Breast epithelium (tissue), 4 donors: ENCODE measurements at regions not wholly inside any gene's neighbourhood (a gene's known extent, or its start where the extent isn't known, plus 50 kb on each side); places are given as distances from the start of the nearest gene placed in this dataset.

ENCODE experiments used
- DNase-seq, 2 donors: peaks; one replicate each; pipeline ENCODE4 v3.0.0-alpha.2; 2019; ENCODE audit warnings: low spot score in 2 of 2
- H3K27ac ChIP-seq, 2 donors: fragments of 200-600 bp; sonication (generic) in 1 of 2; one replicate each; pipeline ENCODE4 v1.5.1; 2016 to 2019; ENCODE audit warnings: mild to moderate bottlenecking in 1 of 2
- H3K27me3 ChIP-seq, 2 donors: fragments of 200-600 bp; sonication (generic) in 1 of 2; one replicate each; pipeline versions ENCODE4 v1.5.1 to v1.6.0; 2017 to 2019; ENCODE audit warnings: control low read depth in 1 of 2, mild to moderate bottlenecking in 1 of 2
- H3K36me3 ChIP-seq: fragments of 200-600 bp; one replicate; pipeline ENCODE4 v1.5.1; 2019
- H3K4me1 ChIP-seq, 2 donors: fragments of 200-600 bp; sonication (generic); one replicate each; pipeline ENCODE4 v1.5.1; 2016 to 2019; ENCODE audit warnings: control low read depth in 1 of 2
- H3K4me3 ChIP-seq, 3 donors: fragments of 200-600 bp; sonication (generic); 1 replicate in 2 of 3; 2 replicates in 1 of 3; pipeline ENCODE4 v1.5.1; 2016 to 2019; ENCODE audit warnings: mild to moderate bottlenecking in 3 of 3, moderate library complexity in 2 of 3
- H3K9me3 ChIP-seq, 2 donors: fragments of 200-600 bp; sonication (generic) in 1 of 2; one replicate each; pipeline ENCODE4 v1.5.1; 2016 to 2019; ENCODE audit warnings: control low read depth in 1 of 2
- POLR2A ChIP-seq: fragments of 450-650 bp; IDR thresholded peaks from one replicate; pipeline ENCODE4 v1.6.1; 2016; ENCODE audit warnings: antibody characterized with exemption, mild to moderate bottlenecking, moderate library complexity
- POLR2AphosphoS5 ChIP-seq, 3 donors: sonication (generic); formaldehyde crosslinking; IDR thresholded peaks; one replicate each; pipeline ENCODE4 v1.6.1; 2017; ENCODE audit warnings: antibody characterized with exemption in 3 of 3
- intact Hi-C: fragments of 100-400 bp; cut with DNase I; formaldehyde crosslinking; loops from one replicate; pipeline ENCODE4 v1.15.1; 2023; ENCODE audit warnings: low total_unique reads
- TF ChIP-seq, protein P1 (sequence below), 3 donors: fragments of 450-650 bp; IDR thresholded peaks; one replicate each; pipeline ENCODE4 v1.5.1; 2016 to 2017; ENCODE audit warnings: antibody characterized with exemption in 3 of 3, mild to moderate bottlenecking in 3 of 3, moderate library complexity in 3 of 3

DNA sequence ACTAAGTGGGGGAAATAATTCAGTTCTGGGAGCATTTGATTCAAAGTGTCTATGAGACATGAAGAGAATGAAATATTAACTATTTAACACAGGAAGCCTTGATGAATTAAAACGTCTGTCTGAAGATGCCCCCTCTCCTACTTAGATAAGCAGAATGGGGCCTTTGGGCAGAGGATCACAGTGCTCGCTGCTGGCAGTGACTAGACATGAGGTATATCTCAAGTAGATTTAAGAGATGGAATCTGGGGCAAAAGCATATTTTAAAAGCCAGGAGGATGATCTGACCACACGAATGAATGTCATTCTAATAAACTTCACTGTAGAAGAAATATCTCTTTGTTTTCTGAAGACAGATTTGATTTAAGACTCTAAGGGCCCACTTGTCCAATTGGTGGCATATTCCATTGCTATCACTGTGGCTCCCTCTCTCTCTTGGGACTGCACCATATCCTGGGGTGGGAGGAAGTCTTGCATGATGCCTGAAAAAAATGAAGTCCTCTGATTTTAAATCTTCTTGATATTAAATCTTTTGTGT is 254.0 kb downstream of the MAN2A1 start:
- no peak for DNase-seq
- no peak for TF ChIP-seq POLR2A
- Histone ChIP-seq H3K36me3 (no peaks in the 10 kb centered on the region), H3K27ac (no peak overlapping the region), H3K4me3 (no peak overlapping the region), H3K9me3 (peaks cover 0 to 6% of the 10 kb centered on the region in 2 donors), H3K4me1 (no peaks in the 10 kb centered on the region), H3K27me3 (no peaks in the 10 kb centered on the region)
- intact Hi-C loops: no loop called here

DNA sequence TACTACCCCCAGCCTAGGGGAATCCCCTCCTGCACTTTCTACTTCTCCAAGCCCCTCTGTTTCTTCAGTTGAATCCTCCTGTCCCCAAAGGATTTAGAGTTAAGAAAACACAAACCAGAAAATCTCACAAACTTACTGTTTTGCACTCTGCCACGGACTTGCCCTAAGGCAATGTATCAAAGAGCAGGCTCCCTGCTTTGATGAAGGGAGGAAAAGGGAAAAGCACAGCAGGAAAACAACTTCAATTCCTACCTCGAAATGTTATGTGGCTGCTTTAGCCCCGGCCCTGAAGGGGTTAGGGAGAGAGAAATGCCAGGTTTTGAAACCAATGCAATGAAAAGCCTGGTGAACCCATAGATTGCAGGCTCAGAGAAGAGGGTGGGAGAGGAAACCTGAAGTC is 254.7 kb downstream of the MAN2A1 start:
- DNase-seq: no peak
- no peaks in the 10 kb centered on the region for H3K27me3 ChIP-seq
- H3K9me3 ChIP-seq: peaks cover 0 to 6% of the 10 kb centered on the region in 2 donors
- no peak for TF ChIP-seq POLR2A
- no peak for TF ChIP-seq POLR2AphosphoS5 (IDR thresholded peaks at IDR 0.05)
- TF ChIP-seq, protein P1, sequence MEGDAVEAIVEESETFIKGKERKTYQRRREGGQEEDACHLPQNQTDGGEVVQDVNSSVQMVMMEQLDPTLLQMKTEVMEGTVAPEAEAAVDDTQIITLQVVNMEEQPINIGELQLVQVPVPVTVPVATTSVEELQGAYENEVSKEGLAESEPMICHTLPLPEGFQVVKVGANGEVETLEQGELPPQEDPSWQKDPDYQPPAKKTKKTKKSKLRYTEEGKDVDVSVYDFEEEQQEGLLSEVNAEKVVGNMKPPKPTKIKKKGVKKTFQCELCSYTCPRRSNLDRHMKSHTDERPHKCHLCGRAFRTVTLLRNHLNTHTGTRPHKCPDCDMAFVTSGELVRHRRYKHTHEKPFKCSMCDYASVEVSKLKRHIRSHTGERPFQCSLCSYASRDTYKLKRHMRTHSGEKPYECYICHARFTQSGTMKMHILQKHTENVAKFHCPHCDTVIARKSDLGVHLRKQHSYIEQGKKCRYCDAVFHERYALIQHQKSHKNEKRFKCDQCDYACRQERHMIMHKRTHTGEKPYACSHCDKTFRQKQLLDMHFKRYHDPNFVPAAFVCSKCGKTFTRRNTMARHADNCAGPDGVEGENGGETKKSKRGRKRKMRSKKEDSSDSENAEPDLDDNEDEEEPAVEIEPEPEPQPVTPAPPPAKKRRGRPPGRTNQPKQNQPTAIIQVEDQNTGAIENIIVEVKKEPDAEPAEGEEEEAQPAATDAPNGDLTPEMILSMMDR (IDR thresholded peaks at IDR 0.05): no peak
- H3K36me3 ChIP-seq: no peaks in the 10 kb centered on the region
- no peak overlapping the region for H3K4me3 ChIP-seq
- no peak overlapping the region for H3K27ac ChIP-seq
- intact Hi-C loops: no loop called here
- no peaks in the 10 kb centered on the region for H3K4me1 ChIP-seq

DNA sequence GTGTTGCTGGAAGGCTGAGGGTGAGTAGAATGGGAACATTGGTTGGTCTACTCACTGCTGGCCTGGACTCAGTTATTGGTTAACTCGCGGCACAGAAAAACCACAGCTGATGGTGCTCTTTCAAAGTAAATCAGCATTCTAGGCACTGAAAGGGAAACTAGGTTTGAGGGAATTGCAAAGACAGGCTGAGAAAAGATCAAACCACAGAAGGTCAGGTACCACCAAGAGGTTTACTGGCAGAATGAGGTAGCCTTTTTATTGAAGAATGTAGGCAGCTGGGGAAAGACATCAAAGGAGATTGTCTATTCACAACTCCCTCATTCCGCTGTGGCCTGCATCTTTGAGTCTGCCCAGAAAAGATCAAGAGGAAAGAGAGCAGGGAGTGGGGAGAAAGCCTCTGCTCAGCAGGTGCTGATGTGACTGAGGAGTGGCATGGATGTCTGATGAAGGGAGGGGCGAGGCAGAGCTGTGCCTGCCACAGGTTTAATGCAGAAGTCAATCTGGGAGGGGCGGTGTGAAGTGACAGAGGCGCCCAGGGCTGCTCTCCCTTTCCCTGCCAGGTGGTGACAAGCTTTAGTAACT is 255.5 kb downstream of the MAN2A1 start:
- Histone ChIP-seq H3K9me3 (peaks cover 0 to 3% of the 10 kb centered on the region in 2 donors), H3K4me1 (no peaks in the 10 kb centered on the region), H3K27ac (no peak overlapping the region), H3K36me3 (no peaks in the 10 kb centered on the region), H3K4me3 (no peak overlapping the region), H3K27me3 (no peaks in the 10 kb centered on the region)
- TF ChIP-seq POLR2A (no peak), POLR2AphosphoS5 (IDR thresholded peaks at IDR 0.05) (no peak)
- TF ChIP-seq, protein P1 (IDR thresholded peaks at IDR 0.05): no peak
- DNase-seq: no peak
- intact Hi-C loops: no loop called here

DNA sequence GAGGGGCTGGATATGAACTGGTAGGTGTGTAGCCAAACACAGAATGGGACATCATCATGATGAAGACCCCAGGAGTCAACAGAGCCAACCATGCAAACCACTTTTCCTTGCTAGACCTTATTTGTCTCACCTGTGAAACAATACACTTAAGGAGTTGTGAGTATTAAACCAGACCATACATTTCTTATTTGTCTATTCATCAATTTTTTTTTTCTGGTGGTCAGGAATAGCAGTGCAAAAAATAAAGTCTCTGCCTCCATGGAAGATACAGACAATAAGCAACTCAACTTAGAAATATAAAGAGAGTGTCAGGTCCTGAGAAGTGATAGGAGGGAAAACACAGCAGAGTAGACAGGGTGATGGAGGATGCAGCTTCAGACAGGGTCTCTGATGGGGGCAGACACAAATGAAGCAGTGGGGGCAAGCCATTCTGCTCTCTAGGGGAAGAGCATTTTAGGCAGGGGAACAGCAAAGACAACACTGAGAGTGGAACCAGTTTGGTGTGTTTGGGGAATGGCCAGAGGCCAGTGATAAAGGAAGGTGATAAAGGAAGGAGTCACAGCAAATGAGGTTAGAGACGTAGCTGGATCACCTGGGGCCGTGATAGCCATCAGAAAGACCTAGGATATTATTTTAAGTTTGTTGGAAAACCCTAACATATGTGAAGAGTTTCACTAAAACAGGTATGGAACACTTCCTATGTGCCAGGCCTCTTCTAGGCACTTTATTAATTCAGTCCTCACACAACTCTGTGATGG is 256.2 kb downstream of the MAN2A1 start:
- intact Hi-C loops: no loop called here
- H3K27me3 ChIP-seq: no peaks in the 10 kb centered on the region
- H3K4me1 ChIP-seq: no peaks in the 10 kb centered on the region
- no peak for DNase-seq
- H3K4me3 ChIP-seq: no peak overlapping the region
- H3K27ac ChIP-seq: no peak overlapping the region
- no peaks in the 10 kb centered on the region for H3K36me3 ChIP-seq
- TF ChIP-seq POLR2A: no peak
- no peak for TF ChIP-seq POLR2AphosphoS5 (IDR thresholded peaks at IDR 0.05)
- TF ChIP-seq, protein P1 (IDR thresholded peaks at IDR 0.05): no peak
- H3K9me3 ChIP-seq: no peaks in the 10 kb centered on the region

DNA sequence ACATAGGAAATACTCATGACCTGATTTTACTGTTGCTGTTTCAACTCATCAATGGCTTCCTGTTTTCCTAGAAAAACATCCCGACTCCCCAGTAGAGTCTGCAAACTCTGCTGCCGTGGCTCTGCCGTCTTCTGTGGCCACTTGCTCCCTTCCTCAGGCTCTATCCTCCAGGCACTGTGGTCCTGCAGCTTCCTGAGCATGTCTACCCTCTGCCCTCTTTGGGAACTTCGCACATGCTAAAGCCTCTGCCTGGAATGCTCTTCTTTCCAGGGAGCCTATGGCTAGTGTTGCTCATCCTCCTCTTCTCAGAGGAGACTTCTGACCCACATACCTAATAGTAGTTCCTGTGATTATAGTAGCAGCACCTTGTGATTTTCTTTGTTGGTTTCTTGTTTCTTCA is 256.9 kb downstream of the MAN2A1 start:
- Histone ChIP-seq H3K9me3 (no peaks in the 10 kb centered on the region), H3K4me1 (no peaks in the 10 kb centered on the region), H3K27ac (no peak overlapping the region), H3K4me3 (no peak overlapping the region), H3K36me3 (no peaks in the 10 kb centered on the region), H3K27me3 (no peaks in the 10 kb centered on the region)
- no peak for TF ChIP-seq POLR2A
- TF ChIP-seq, protein P1 (IDR thresholded peaks at IDR 0.05): no peak
- TF ChIP-seq POLR2AphosphoS5 (IDR thresholded peaks at IDR 0.05): no peak
- intact Hi-C loops: no loop called here
- no peak for DNase-seq
